ENCODE measurements at regions not wholly inside any gene's neighbourhood (a gene's known extent, or its start where the extent isn't known, plus 50 kb on each side); places are given as distances from the start of the nearest gene placed in this dataset.

GRCh38 chr16:86965331-86965730 is 351.9 kb downstream of the C16orf95 start:
- no peak for DNase-seq (ENCODE audit: low read depth in 1 of 2, low spot score in 1 of 2)
- H3K36me3 ChIP-seq, result no peaks in the 10 kb centered on the region
- no peak overlapping the region for H3K27ac ChIP-seq
- no peak for TF ChIP-seq CTCF (IDR thresholded peaks at IDR 0.05; ENCODE audit: low read depth, low read length)
- H3K27me3 ChIP-seq, result no peaks in the 10 kb centered on the region
- no peak overlapping the region for H3K4me3 ChIP-seq
- peaks cover under 1% of the 10 kb centered on the region for H3K4me1 ChIP-seq (ENCODE audit: low read depth)
- H3K9me3 ChIP-seq (ENCODE audit: low read depth), result no peaks in the 10 kb centered on the region

- Histone ChIP-seq H3K36me3 (no peaks in the 10 kb centered on the region), H3K27me3 (no peaks in the 10 kb centered on the region), H3K9me3 (ENCODE audit: low read depth) (no peaks in the 10 kb centered on the region), H3K4me1 (ENCODE audit: low read depth) (no peaks in the 10 kb centered on the region), H3K4me3 (no peak overlapping the region), H3K27ac (no peak overlapping the region)
- DNase-seq (ENCODE audit: low read depth in 1 of 2, low spot score in 1 of 2), result no peak
- no peak for TF ChIP-seq CTCF (IDR thresholded peaks at IDR 0.05; ENCODE audit: low read depth, low read length)
Measured at GRCh38 chr16:86965840-86966550, 351.2 kb downstream of the C16orf95 start.

- DNase-seq (ENCODE audit: low read depth in 1 of 2, low spot score in 1 of 2), result no peak
- H3K27ac ChIP-seq, result no peak overlapping the region
- no peak for TF ChIP-seq CTCF (IDR thresholded peaks at IDR 0.05; ENCODE audit: low read depth, low read length)
- H3K9me3 ChIP-seq (ENCODE audit: low read depth), result no peaks in the 10 kb centered on the region
- no peak overlapping the region for H3K4me3 ChIP-seq
- H3K36me3 ChIP-seq, result no peaks in the 10 kb centered on the region
- H3K27me3 ChIP-seq, result no peaks in the 10 kb centered on the region
- no peaks in the 10 kb centered on the region for H3K4me1 ChIP-seq (ENCODE audit: low read depth)
Measured at GRCh38 chr16:86966777-86967176, 350.4 kb downstream of the C16orf95 start.

GRCh38 chr16:86968866-86969265 is 348.3 kb downstream of the C16orf95 start:
- H3K36me3 ChIP-seq, result no peaks in the 10 kb centered on the region
- no peak for DNase-seq (ENCODE audit: low read depth in 1 of 2, low spot score in 1 of 2)
- TF ChIP-seq CTCF (IDR thresholded peaks at IDR 0.05; ENCODE audit: low read depth, low read length), result no peak
- H3K4me1 ChIP-seq (ENCODE audit: low read depth), result no peaks in the 10 kb centered on the region
- no peak overlapping the region for H3K4me3 ChIP-seq
- H3K9me3 ChIP-seq (ENCODE audit: low read depth), result no peaks in the 10 kb centered on the region
- H3K27ac ChIP-seq, result no peak overlapping the region
- no peaks in the 10 kb centered on the region for H3K27me3 ChIP-seq

- no peaks in the 10 kb centered on the region for H3K9me3 ChIP-seq (ENCODE audit: low read depth)
- TF ChIP-seq CTCF (IDR thresholded peaks at IDR 0.05; ENCODE audit: low read depth, low read length), result no peak
- no peak overlapping the region for H3K4me3 ChIP-seq
- no peak for DNase-seq (ENCODE audit: low read depth in 1 of 2, low spot score in 1 of 2)
- H3K27me3 ChIP-seq, result no peaks in the 10 kb centered on the region
- H3K4me1 ChIP-seq (ENCODE audit: low read depth), result no peaks in the 10 kb centered on the region
- no peak overlapping the region for H3K27ac ChIP-seq
- no peaks in the 10 kb centered on the region for H3K36me3 ChIP-seq
Measured at GRCh38 chr16:86969716-86970115, 347.5 kb downstream of the C16orf95 start.

Data from cardiac muscle cell (in vitro differentiated cells and primary cell).